NCI-H69 (cell line): ENCODE measurements at regions not wholly inside any gene's neighbourhood (a gene's known extent, or its start where the extent isn't known, plus 50 kb on each side); places are given as distances from the start of the nearest gene placed in this dataset.
A peak's percentile ranks its signal among the peaks of the same experiment; 100 is the strongest.

Experiments used
- DNase-seq: peaks from one replicate; lab custom pipeline; 2025; lab: John Stamatoyannopoulos, UW

GRCh38 chr2:138440759-138441158 is 60.8 kb upstream of the SPOPL start:
- DNase-seq = no peak

- no peak for DNase-seq
Observed at GRCh38 chr2:138441916-138442315, 59.7 kb upstream of the SPOPL start.

GRCh38 chr2:138444411-138444810 is 57.2 kb upstream of the SPOPL start:
- peak; percentile 16 for DNase-seq

- DNase-seq = peak; percentile 24
Observed at GRCh38 chr2:138445227-138445626, 56.3 kb upstream of the SPOPL start.

GRCh38 chr2:138446043-138446442 is 55.5 kb upstream of the SPOPL start:
- DNase-seq = peak; percentile 33

GRCh38 chr2:138447889-138448570 is 53.5 kb upstream of the SPOPL start:
- DNase-seq = peak; percentile 29
